HL-60 (cell line): ENCODE measurements at regions not wholly inside any gene's neighbourhood (a gene's known extent, or its start where the extent isn't known, plus 50 kb on each side); places are given as distances from the start of the nearest gene placed in this dataset.

ENCODE experiments used
- GABPA ChIP-seq: IDR thresholded peaks from 2 replicates; pipeline ENCODE4 v1.6.1; 2012; ENCODE audit warnings: low read depth
- POLR2AphosphoS5 ChIP-seq: IDR thresholded peaks from 2 replicates; pipeline ENCODE4 v1.6.1; 2012; ENCODE audit warnings: low read depth
- TF ChIP-seq, protein P1 (sequence below): IDR thresholded peaks from one replicate; pipeline ENCODE4 v1.5.1; 2011; ENCODE audit warnings: low read length, control low read depth, inconsistent platforms; ENCODE audit not compliant: insufficient read depth
- TF ChIP-seq, protein P2 (sequence below): IDR thresholded peaks from 2 replicates; pipeline ENCODE4 v1.6.1; 2012; ENCODE audit warnings: low read depth; ENCODE audit not compliant: insufficient replicate concordance

DNA sequence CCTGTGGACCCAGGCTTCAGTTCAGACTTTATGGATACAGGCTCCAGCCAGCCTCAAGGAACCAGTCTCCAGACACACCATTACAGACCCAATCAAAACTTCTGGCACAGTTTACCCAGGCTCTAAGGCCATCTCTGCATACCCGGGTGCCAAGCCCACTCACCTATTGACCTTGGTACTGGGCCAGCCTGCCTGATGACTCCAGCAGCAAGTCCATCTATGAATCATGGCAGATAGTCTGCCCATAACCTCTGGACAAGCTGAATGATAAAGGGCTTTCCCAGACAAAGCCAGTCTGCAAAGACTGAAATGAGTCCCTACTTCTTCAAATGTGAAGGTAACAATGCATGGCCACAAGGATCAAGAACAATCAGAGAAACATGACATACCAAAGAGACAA lies 1327.1 kb upstream of the C9orf72 start:
- TF ChIP-seq, protein P1, sequence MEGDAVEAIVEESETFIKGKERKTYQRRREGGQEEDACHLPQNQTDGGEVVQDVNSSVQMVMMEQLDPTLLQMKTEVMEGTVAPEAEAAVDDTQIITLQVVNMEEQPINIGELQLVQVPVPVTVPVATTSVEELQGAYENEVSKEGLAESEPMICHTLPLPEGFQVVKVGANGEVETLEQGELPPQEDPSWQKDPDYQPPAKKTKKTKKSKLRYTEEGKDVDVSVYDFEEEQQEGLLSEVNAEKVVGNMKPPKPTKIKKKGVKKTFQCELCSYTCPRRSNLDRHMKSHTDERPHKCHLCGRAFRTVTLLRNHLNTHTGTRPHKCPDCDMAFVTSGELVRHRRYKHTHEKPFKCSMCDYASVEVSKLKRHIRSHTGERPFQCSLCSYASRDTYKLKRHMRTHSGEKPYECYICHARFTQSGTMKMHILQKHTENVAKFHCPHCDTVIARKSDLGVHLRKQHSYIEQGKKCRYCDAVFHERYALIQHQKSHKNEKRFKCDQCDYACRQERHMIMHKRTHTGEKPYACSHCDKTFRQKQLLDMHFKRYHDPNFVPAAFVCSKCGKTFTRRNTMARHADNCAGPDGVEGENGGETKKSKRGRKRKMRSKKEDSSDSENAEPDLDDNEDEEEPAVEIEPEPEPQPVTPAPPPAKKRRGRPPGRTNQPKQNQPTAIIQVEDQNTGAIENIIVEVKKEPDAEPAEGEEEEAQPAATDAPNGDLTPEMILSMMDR: no peak
- TF ChIP-seq POLR2AphosphoS5 (no peak), GABPA (no peak)
- TF ChIP-seq, protein P2, sequence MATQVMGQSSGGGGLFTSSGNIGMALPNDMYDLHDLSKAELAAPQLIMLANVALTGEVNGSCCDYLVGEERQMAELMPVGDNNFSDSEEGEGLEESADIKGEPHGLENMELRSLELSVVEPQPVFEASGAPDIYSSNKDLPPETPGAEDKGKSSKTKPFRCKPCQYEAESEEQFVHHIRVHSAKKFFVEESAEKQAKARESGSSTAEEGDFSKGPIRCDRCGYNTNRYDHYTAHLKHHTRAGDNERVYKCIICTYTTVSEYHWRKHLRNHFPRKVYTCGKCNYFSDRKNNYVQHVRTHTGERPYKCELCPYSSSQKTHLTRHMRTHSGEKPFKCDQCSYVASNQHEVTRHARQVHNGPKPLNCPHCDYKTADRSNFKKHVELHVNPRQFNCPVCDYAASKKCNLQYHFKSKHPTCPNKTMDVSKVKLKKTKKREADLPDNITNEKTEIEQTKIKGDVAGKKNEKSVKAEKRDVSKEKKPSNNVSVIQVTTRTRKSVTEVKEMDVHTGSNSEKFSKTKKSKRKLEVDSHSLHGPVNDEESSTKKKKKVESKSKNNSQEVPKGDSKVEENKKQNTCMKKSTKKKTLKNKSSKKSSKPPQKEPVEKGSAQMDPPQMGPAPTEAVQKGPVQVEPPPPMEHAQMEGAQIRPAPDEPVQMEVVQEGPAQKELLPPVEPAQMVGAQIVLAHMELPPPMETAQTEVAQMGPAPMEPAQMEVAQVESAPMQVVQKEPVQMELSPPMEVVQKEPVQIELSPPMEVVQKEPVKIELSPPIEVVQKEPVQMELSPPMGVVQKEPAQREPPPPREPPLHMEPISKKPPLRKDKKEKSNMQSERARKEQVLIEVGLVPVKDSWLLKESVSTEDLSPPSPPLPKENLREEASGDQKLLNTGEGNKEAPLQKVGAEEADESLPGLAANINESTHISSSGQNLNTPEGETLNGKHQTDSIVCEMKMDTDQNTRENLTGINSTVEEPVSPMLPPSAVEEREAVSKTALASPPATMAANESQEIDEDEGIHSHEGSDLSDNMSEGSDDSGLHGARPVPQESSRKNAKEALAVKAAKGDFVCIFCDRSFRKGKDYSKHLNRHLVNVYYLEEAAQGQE: no peak
